IMR-90 (cell line): ENCODE measurements at regions not wholly inside any gene's neighbourhood (a gene's known extent, or its start where the extent isn't known, plus 50 kb on each side); places are given as distances from the start of the nearest gene placed in this dataset.

Source experiments
- CEBPB ChIP-seq: IDR thresholded peaks from 2 replicates; pipeline ENCODE4 v1.6.1; 2012; ENCODE audit warnings: low read depth, low read length, improper control_type of control experiment
- CTCF ChIP-seq: conservative IDR thresholded peaks from 2 replicates; pipeline ENCODE4 v1.5.1; 2012; ENCODE audit warnings: mild to moderate bottlenecking, low read depth, low read length, improper control_type of control experiment
- FOS ChIP-seq: fragments of 150-350 bp; IDR thresholded peaks from 2 replicates; pipeline ENCODE4 v1.6.1; 2016; ENCODE audit warnings: low read depth, low read length
- MAFK ChIP-seq: IDR thresholded peaks from 2 replicates; pipeline ENCODE4 v1.6.1; 2012; ENCODE audit warnings: low read depth, low read length, improper control_type of control experiment
- NFE2L2 ChIP-seq: fragments of 150-350 bp; IDR thresholded peaks from 2 replicates; pipeline ENCODE4 v1.6.1; 2016; ENCODE audit warnings: low read depth, mild to moderate bottlenecking, low read length
- POLR2A ChIP-seq: IDR thresholded peaks from 2 replicates; pipeline ENCODE4 v1.6.1; 2012; ENCODE audit warnings: mild to moderate bottlenecking, low read depth, low read length
- RAD21 ChIP-seq: IDR thresholded peaks from 2 replicates; pipeline ENCODE4 v1.6.1; 2012; ENCODE audit warnings: low read length, improper control_type of control experiment
- RCOR1 ChIP-seq: IDR thresholded peaks from 2 replicates; pipeline ENCODE4 v1.6.1; 2012; ENCODE audit warnings: mild to moderate bottlenecking, low read length, improper control_type of control experiment; ENCODE audit not compliant: insufficient replicate concordance
- RFX5 ChIP-seq: IDR thresholded peaks from 2 replicates; pipeline ENCODE4 v1.8.0; 2012; ENCODE audit warnings: low read depth, mild to moderate bottlenecking, low read length, moderate library complexity
- SMC3 ChIP-seq: fragments of 150-350 bp; IDR thresholded peaks from 2 replicates; pipeline ENCODE4 v1.6.1; 2016; ENCODE audit warnings: low read depth, mild to moderate bottlenecking, antibody characterized with exemption, low read length, moderate library complexity
- USF2 ChIP-seq: fragments of 150-350 bp; IDR thresholded peaks from 2 replicates; pipeline ENCODE4 v1.6.1; 2017; ENCODE audit warnings: mild to moderate bottlenecking, antibody characterized with exemption, low read length, low read depth

GRCh38 chr1:194256010-194256409 lies 1069.6 kb upstream of the B3GALT2 start:
- TF ChIP-seq CTCF (no peak), POLR2A (no peak), SMC3 (no peak), FOS (no peak), USF2 (no peak), CEBPB (no peak), MAFK (no peak), RAD21 (no peak), RFX5 (no peak), RCOR1 (no peak), NFE2L2 (no peak)
